Nephron progenitor cell (in vitro differentiated cells): ENCODE measurements at regions not wholly inside any gene's neighbourhood (a gene's known extent, or its start where the extent isn't known, plus 50 kb on each side); places are given as distances from the start of the nearest gene placed in this dataset.
"Not testable (repeated sequence)": the region's sequence is repeated elsewhere in the genome, so short reads cannot be mapped to it uniquely, and the experiment has no call there.

ENCODE experiments used
- DNase-seq: peaks from one replicate; pipeline ENCODE4 v3.0.0; 2021
- H3K27ac Mint-ChIP-seq: 2 replicates; pipeline ENCODE4 v1.8.0; 2021; ENCODE audit warnings: mild to moderate bottlenecking, moderate library complexity, mixed read lengths
- H3K27me3 Mint-ChIP-seq: 2 replicates; pipeline ENCODE4 v1.8.0; 2021; ENCODE audit warnings: mild to moderate bottlenecking, low read depth, mixed read lengths; ENCODE audit not compliant: poor library complexity
- H3K36me3 Mint-ChIP-seq: 2 replicates; pipeline ENCODE4 v1.8.0; 2021; ENCODE audit warnings: low read depth, mixed read lengths
- H3K4me1 Mint-ChIP-seq: 2 replicates; pipeline ENCODE4 v1.8.0; 2021; ENCODE audit warnings: mixed read lengths
- H3K4me3 Mint-ChIP-seq: 2 replicates; pipeline ENCODE4 v1.8.0; 2021; ENCODE audit warnings: mild to moderate bottlenecking, moderate library complexity, mixed read lengths
- H3K9me3 Mint-ChIP-seq: 2 replicates; pipeline ENCODE4 v1.8.0; 2021; ENCODE audit warnings: mild to moderate bottlenecking, moderate library complexity, mixed read lengths
- CTCF ChIP-seq: fragments of 200-600 bp; sonication (generic); IDR thresholded peaks from 2 replicates; pipeline ENCODE4 v1.5.0; 2021; ENCODE audit warnings: antibody characterized with exemption

GRCh38 chr2:13858626-13859025, 773.9 kb upstream of the LRATD1 start:
- DNase-seq, result no peak
- no peaks in the 10 kb centered on the region for H3K9me3 Mint-ChIP-seq

GRCh38 chr2:13868275-13868674, 764.2 kb upstream of the LRATD1 start:
- not testable (repeated sequence) for H3K36me3 Mint-ChIP-seq, H3K27me3 Mint-ChIP-seq, H3K4me3 Mint-ChIP-seq, H3K27ac Mint-ChIP-seq, DNase-seq, H3K9me3 Mint-ChIP-seq, H3K4me1 Mint-ChIP-seq

More at GRCh38 chr2:13858626-13859025, 773.9 kb upstream of the LRATD1 start:
- H3K27ac Mint-ChIP-seq, result no peak overlapping the region
- no peak for TF ChIP-seq CTCF
- no peak overlapping the region for H3K4me3 Mint-ChIP-seq
- H3K36me3 Mint-ChIP-seq, result no peaks in the 10 kb centered on the region
- H3K4me1 Mint-ChIP-seq, result no peaks in the 10 kb centered on the region
- peaks cover 3% of the 10 kb centered on the region for H3K27me3 Mint-ChIP-seq

GRCh38 chr2:13876491-13877037, 756.0 kb upstream of the LRATD1 start:
- no peak for TF ChIP-seq CTCF
- no peaks in the 10 kb centered on the region for H3K27me3 Mint-ChIP-seq
- no peak for DNase-seq
- no peak overlapping the region for H3K27ac Mint-ChIP-seq
- H3K36me3 Mint-ChIP-seq, result no peaks in the 10 kb centered on the region
- no peaks in the 10 kb centered on the region for H3K9me3 Mint-ChIP-seq
- no peaks in the 10 kb centered on the region for H3K4me1 Mint-ChIP-seq
- no peak overlapping the region for H3K4me3 Mint-ChIP-seq

- Mint-ChIP-seq H3K36me3 (no peaks in the 10 kb centered on the region), H3K4me3 (no peak overlapping the region), H3K9me3 (no peaks in the 10 kb centered on the region), H3K27ac (no peak overlapping the region), H3K4me1 (no peaks in the 10 kb centered on the region), H3K27me3 (no peaks in the 10 kb centered on the region)
- no peak for DNase-seq
- TF ChIP-seq CTCF, result no peak
Observed at GRCh38 chr2:13877571-13877970, 754.9 kb upstream of the LRATD1 start.

GRCh38 chr2:13884291-13884976, 748.1 kb upstream of the LRATD1 start:
- Mint-ChIP-seq H3K4me1 (no peaks in the 10 kb centered on the region), H3K9me3 (no peaks in the 10 kb centered on the region), H3K36me3 (no peaks in the 10 kb centered on the region), H3K4me3 (no peak overlapping the region), H3K27me3 (peaks cover 3% of the 10 kb centered on the region), H3K27ac (no peak overlapping the region)
- DNase-seq, result no peak
- no peak for TF ChIP-seq CTCF

GRCh38 chr2:13901526-13901925, 731.0 kb upstream of the LRATD1 start:
- Mint-ChIP-seq H3K27ac (no peak overlapping the region), H3K4me1 (no peaks in the 10 kb centered on the region), H3K4me3 (no peak overlapping the region), H3K27me3 (no peaks in the 10 kb centered on the region), H3K9me3 (peaks cover 8% of the 10 kb centered on the region), H3K36me3 (no peaks in the 10 kb centered on the region)
- TF ChIP-seq CTCF, result no peak
- no peak for DNase-seq
